DOHH2 (cell line): ENCODE measurements at regions not wholly inside any gene's neighbourhood (a gene's known extent, or its start where the extent isn't known, plus 50 kb on each side); places are given as distances from the start of the nearest gene placed in this dataset.

Source experiments
- H3F3A ChIP-seq: fragments of 200-600 bp; sonication (generic), shearing (Covaris generic); 2 replicates; pipeline ENCODE4 v1.6.0; 2016; ENCODE audit warnings: antibody characterized with exemption, mild to moderate bottlenecking; ENCODE audit not compliant: control insufficient read depth, insufficient read depth
- H3K27ac ChIP-seq: fragments of 200-600 bp; sonication (generic); 2 replicates; pipeline ENCODE4 v1.5.1; 2014; ENCODE audit warnings: low read depth, mild to moderate bottlenecking, low read length, moderate library complexity
- H3K27me3 ChIP-seq: fragments of 200-600 bp; sonication (generic); 2 replicates; pipeline ENCODE4 v1.6.1; 2014; ENCODE audit warnings: mild to moderate bottlenecking, low read length, mixed read lengths; ENCODE audit not compliant: control insufficient read depth
- H3K36me3 ChIP-seq: fragments of 200-600 bp; sonication (generic); 2 replicates; pipeline ENCODE4 v1.6.1; 2014; ENCODE audit warnings: mild to moderate bottlenecking, low read length, moderate library complexity, mixed read lengths; ENCODE audit not compliant: control insufficient read depth
- H3K4me1 ChIP-seq: fragments of 200-600 bp; sonication (generic); 2 replicates; pipeline ENCODE4 v1.6.1; 2014; ENCODE audit warnings: mild to moderate bottlenecking, low read length, mixed read lengths; ENCODE audit not compliant: control insufficient read depth
- H3K4me2 ChIP-seq: fragments of 200-600 bp; sonication (generic); 2 replicates; pipeline ENCODE4 v1.6.0; 2014; ENCODE audit warnings: mild to moderate bottlenecking, low read length, moderate library complexity
- H3K4me3 ChIP-seq: fragments of 200-600 bp; sonication (generic); 2 replicates; pipeline ENCODE4 v1.5.1; 2014; ENCODE audit warnings: mild to moderate bottlenecking, low read length, mixed read lengths
- H3K79me2 ChIP-seq: fragments of 200-600 bp; sonication (generic); 2 replicates; pipeline ENCODE4 v1.6.1; 2014; ENCODE audit warnings: mild to moderate bottlenecking, low read length, mixed read lengths; ENCODE audit not compliant: control insufficient read depth
- H3K9me2 ChIP-seq: fragments of 200-600 bp; sonication (generic); replicated peaks from 2 replicates; pipeline ENCODE4 v1.6.1; 2014; ENCODE audit warnings: mild to moderate bottlenecking, low read length, mixed read lengths; ENCODE audit not compliant: control insufficient read depth
- H3K9me3 ChIP-seq: fragments of 200-600 bp; sonication (generic); 2 replicates; pipeline ENCODE4 v1.6.1; 2014; ENCODE audit warnings: antibody characterized with exemption, low read length, mixed read lengths; ENCODE audit not compliant: control insufficient read depth, insufficient read depth
- H4K20me1 ChIP-seq: fragments of 200-600 bp; sonication (generic); 2 replicates; pipeline ENCODE4 v1.6.0; 2014; ENCODE audit warnings: low read depth, mild to moderate bottlenecking, antibody characterized with exemption, low read length, moderate library complexity; ENCODE audit not compliant: control insufficient read depth, insufficient read depth
- EZH2phosphoT487 ChIP-seq: fragments of 200-600 bp; sonication (generic); IDR thresholded peaks from 2 replicates; pipeline ENCODE4 v1.6.1; 2017; ENCODE audit warnings: borderline replicate concordance, mild to moderate bottlenecking, antibody characterized with exemption, low read length, moderate library complexity, mixed read lengths
- TF ChIP-seq, protein P1 (sequence below): fragments of 200-600 bp; sonication (generic); IDR thresholded peaks from one replicate; pipeline ENCODE4 v1.5.1; 2014; ENCODE audit warnings: antibody characterized with exemption, mild to moderate bottlenecking, low read depth, low read length; ENCODE audit not compliant: poor library complexity, severe bottlenecking

DNA sequence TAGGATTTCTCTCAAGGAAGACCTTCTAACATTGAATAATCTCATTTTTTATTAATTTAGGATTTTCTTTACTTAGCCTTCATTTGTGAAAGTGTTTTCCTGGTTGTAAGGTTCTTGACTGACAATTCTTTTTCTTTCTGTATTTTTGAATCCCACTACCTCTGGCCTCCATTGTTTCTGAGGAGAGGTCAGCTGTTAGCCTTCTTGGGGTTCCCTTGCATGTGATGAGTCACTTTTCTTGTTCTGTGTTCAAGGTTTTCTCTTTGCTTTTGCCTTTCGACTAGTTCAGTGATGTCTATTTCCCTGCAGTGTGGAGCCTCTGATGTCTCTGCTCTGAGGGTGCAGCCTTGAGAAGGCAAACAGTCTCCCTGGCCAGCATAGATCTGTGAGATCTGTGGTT is 304.1 kb upstream of the ZNF32 start:
- Histone ChIP-seq H3K27me3 (no peaks in the 10 kb centered on the region), H3K4me2 (no peak overlapping the region), H3K4me1 (no peaks in the 10 kb centered on the region), H3K9me3 (no peaks in the 10 kb centered on the region), H3K27ac (no peak overlapping the region), H3K79me2 (no peaks in the 10 kb centered on the region), H3K9me2 (no peaks in the 10 kb centered on the region), H3K4me3 (no peak overlapping the region), H3F3A (no peaks in the 10 kb centered on the region), H4K20me1 (no peaks in the 10 kb centered on the region), H3K36me3 (no peaks in the 10 kb centered on the region)
- TF ChIP-seq, protein P1, sequence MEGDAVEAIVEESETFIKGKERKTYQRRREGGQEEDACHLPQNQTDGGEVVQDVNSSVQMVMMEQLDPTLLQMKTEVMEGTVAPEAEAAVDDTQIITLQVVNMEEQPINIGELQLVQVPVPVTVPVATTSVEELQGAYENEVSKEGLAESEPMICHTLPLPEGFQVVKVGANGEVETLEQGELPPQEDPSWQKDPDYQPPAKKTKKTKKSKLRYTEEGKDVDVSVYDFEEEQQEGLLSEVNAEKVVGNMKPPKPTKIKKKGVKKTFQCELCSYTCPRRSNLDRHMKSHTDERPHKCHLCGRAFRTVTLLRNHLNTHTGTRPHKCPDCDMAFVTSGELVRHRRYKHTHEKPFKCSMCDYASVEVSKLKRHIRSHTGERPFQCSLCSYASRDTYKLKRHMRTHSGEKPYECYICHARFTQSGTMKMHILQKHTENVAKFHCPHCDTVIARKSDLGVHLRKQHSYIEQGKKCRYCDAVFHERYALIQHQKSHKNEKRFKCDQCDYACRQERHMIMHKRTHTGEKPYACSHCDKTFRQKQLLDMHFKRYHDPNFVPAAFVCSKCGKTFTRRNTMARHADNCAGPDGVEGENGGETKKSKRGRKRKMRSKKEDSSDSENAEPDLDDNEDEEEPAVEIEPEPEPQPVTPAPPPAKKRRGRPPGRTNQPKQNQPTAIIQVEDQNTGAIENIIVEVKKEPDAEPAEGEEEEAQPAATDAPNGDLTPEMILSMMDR, result no peak
- no peak for TF ChIP-seq EZH2phosphoT487

DNA sequence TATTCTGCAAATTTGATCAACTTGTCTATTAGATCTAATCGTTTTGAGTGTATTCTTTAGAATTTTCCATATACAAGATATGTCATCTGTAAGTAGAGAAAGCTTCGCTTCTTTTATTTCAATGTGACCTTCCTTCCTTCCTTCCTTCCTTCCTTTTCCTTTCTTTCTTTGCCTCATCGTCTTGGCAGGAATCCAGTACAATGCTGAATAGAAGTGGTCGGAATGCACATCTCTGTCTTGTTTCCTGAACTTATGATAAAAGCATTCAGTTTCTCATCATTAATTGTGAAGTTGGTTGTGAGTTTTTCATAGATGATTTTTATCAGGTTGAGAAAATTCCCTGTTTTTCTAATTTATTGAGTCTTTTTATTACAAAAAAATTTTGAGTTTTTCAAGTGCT is 300.7 kb upstream of the ZNF32 start:
- Histone ChIP-seq H3K79me2 (no peaks in the 10 kb centered on the region), H3K4me1 (no peaks in the 10 kb centered on the region), H3K4me2 (no peak overlapping the region)

DNA sequence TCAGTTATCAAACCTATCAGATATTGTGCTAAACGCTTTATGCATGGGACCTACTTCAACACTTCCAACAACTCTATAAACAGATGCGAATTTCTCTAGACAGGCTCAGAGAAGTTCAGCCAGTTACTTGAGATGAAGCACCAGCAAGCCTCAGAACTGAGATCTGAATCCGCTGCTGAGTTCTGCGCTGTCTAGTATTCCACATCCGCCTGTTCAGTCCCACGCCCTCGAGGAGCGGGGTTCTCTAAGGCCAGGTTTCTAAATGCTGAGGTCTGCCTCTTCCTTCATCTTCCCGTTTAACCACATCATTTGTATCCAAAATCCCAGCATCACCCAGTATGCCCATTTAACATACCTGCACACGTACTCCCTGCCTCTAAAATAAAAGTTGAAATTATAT is 297.8 kb upstream of the ZNF32 start:
- Histone ChIP-seq H3K36me3 (no peaks in the 10 kb centered on the region), H3K79me2 (no peaks in the 10 kb centered on the region), H3K27ac (no peak overlapping the region), H3F3A (no peaks in the 10 kb centered on the region), H3K9me2 (no peaks in the 10 kb centered on the region), H3K4me3 (no peak overlapping the region), H3K9me3 (no peaks in the 10 kb centered on the region), H3K27me3 (peaks cover 12% of the 10 kb centered on the region; the same call in 1 of the 2 replicates), H3K4me1 (no peaks in the 10 kb centered on the region), H3K4me2 (no peak overlapping the region), H4K20me1 (no peaks in the 10 kb centered on the region)
- no peak for TF ChIP-seq EZH2phosphoT487
- TF ChIP-seq, protein P1, result no peak

More for the DNA sequence above, 300.7 kb upstream of the ZNF32 start:
- Histone ChIP-seq H4K20me1 (no peaks in the 10 kb centered on the region), H3K9me2 (no peaks in the 10 kb centered on the region), H3K4me3 (no peak overlapping the region), H3F3A (no peaks in the 10 kb centered on the region), H3K36me3 (no peaks in the 10 kb centered on the region), H3K27me3 (peaks cover 5% of the 10 kb centered on the region; the same call in 1 of the 2 replicates), H3K9me3 (no peaks in the 10 kb centered on the region), H3K27ac (no peak overlapping the region)
- TF ChIP-seq EZH2phosphoT487, result no peak
- TF ChIP-seq, protein P1, result no peak

DNA sequence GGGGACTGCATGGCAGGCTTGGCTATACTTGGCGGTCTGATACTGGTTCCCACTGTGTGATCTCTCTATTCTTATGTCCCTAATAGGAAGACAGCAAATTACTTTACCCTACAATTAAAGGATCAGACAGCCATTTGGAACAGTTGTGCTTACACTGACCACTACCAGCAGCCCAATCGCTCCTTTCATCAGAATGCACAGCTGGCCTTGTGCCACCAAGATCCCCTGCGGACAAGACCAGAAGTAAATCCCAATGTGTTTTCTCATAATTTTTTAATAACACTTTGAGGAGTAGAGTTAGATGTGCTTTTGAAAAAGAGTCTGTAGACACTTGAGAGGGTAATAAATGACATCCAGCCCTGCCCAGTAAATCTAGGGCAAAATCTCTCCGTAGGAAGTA is 297.2 kb upstream of the ZNF32 start:
- Histone ChIP-seq H3K4me1 (no peaks in the 10 kb centered on the region), H3K4me2 (no peak overlapping the region), H3K4me3 (no peak overlapping the region), H3K9me2 (no peaks in the 10 kb centered on the region), H4K20me1 (no peaks in the 10 kb centered on the region), H3K9me3 (no peaks in the 10 kb centered on the region), H3F3A (no peaks in the 10 kb centered on the region), H3K27me3 (peaks cover 13% of the 10 kb centered on the region; the same call in 1 of the 2 replicates), H3K27ac (no peak overlapping the region), H3K79me2 (no peaks in the 10 kb centered on the region), H3K36me3 (no peaks in the 10 kb centered on the region)
- TF ChIP-seq, protein P1, result no peak
- TF ChIP-seq EZH2phosphoT487, result no peak
